ENCODE measurements at regions not wholly inside any gene's neighbourhood (a gene's known extent, or its start where the extent isn't known, plus 50 kb on each side); places are given as distances from the start of the nearest gene placed in this dataset.

DNA sequence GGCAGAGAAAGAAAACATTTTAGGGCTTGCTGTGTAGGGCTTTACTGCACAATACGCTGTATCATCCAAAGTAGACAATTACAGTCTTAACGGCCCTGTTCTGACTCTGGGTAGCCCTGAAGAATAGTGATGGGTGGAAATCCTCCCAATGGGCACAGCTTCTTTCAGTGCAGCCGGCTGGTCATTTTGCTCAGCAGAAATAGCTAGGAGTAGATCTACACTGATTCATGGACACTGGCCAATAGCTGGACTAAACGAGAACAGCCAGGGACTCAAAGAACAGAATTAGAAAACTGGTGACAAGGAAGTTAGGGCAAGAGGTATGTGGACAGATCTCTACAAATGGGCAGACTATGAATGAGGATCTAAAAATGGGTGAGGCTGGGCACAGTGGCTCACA lies 69.3 kb downstream of the IARS1 start:
- DNase-seq (no peak), ATAC-seq (ENCODE audit: poor library complexity) (no peak)
- Mint-ChIP-seq H3K4me3 (no peak overlapping the region), H3K27ac (no peak overlapping the region), H3K9me3 (no peaks in the 10 kb centered on the region), H3K27me3 (no peaks in the 10 kb centered on the region), H3K4me1 (ENCODE audit: low read depth) (no peaks in the 10 kb centered on the region), H3K36me3 (ENCODE audit: low read depth) (peaks cover 77% of the 10 kb centered on the region)
- H3K4me3 ChIP-seq (ENCODE audit: low read length) = no peak overlapping the region
- H3K9me3 ChIP-seq (ENCODE audit: control insufficient read depth in 1 of 2, insufficient read depth in 1 of 2, low read length in 2 of 2) = peaks cover 7 to 17% of the 10 kb centered on the region in 2 experiments
- no peak for TF ChIP-seq CTCF (IDR thresholded peaks at IDR 0.05)
- H3K36me3 ChIP-seq (ENCODE audit: insufficient read depth, low read length) = peaks cover 68% of the 10 kb centered on the region
- H3K4me1 ChIP-seq (ENCODE audit: insufficient read depth, low read length) = no peaks in the 10 kb centered on the region
- POLR2A ChIA-PET = no interaction called here
- no peak overlapping the region for H3K27ac ChIP-seq (ENCODE audit: low read depth in 1 of 2, low read length in 2 of 2)
- CTCF ChIA-PET = no interaction called here
- intact Hi-C loops (cut with DNase I, micrococcal nuclease) = no loop called here
- no peaks in the 10 kb centered on the region for H3K27me3 ChIP-seq (ENCODE audit: control insufficient read depth in 1 of 2, insufficient read depth in 2 of 2, low read length in 2 of 2)

- no peak overlapping the region for H3K4me3 Mint-ChIP-seq
Measured at GRCh38 chr9:92223758-92224157, 69.7 kb downstream of the IARS1 start.

GRCh38 chr9:92208693-92209524 lies 84.6 kb downstream of the IARS1 start:
- Mint-ChIP-seq H3K4me3 (no peak overlapping the region), H3K4me1 (ENCODE audit: low read depth) (no peaks in the 10 kb centered on the region), H3K9me3 (no peaks in the 10 kb centered on the region), H3K27me3 (no peaks in the 10 kb centered on the region), H3K36me3 (ENCODE audit: low read depth) (peaks cover 66% of the 10 kb centered on the region), H3K27ac (no peak overlapping the region)
- no peaks in the 10 kb centered on the region for H3K4me1 ChIP-seq (ENCODE audit: insufficient read depth, low read length)
- H3K27ac ChIP-seq (ENCODE audit: low read depth in 1 of 2, low read length in 2 of 2) = no peak overlapping the region
- no peaks in the 10 kb centered on the region for H3K9me3 ChIP-seq (ENCODE audit: control insufficient read depth in 1 of 2, insufficient read depth in 1 of 2, low read length in 2 of 2)
- TF ChIP-seq CTCF (IDR thresholded peaks at IDR 0.05) = no peak
- ATAC-seq (ENCODE audit: poor library complexity) = no peak
- DNase-seq = no peak
- intact Hi-C loops (cut with DNase I, micrococcal nuclease) = no loop called here
- H3K27me3 ChIP-seq (ENCODE audit: control insufficient read depth in 1 of 2, insufficient read depth in 2 of 2, low read length in 2 of 2) = no peaks in the 10 kb centered on the region
- H3K36me3 ChIP-seq (ENCODE audit: insufficient read depth, low read length) = peaks cover 52% of the 10 kb centered on the region
- ChIA-PET CTCF (no interaction called here), POLR2A (no interaction called here)
- H3K4me3 ChIP-seq (ENCODE audit: low read length) = no peak overlapping the region

More at GRCh38 chr9:92223758-92224157, 69.7 kb downstream of the IARS1 start:
- ATAC-seq (ENCODE audit: poor library complexity) (no peak), DNase-seq (no peak)
- Mint-ChIP-seq H3K27ac (no peak overlapping the region), H3K9me3 (no peaks in the 10 kb centered on the region), H3K27me3 (no peaks in the 10 kb centered on the region), H3K4me1 (ENCODE audit: low read depth) (no peaks in the 10 kb centered on the region), H3K36me3 (ENCODE audit: low read depth) (peaks cover 78% of the 10 kb centered on the region)
- no peak overlapping the region for H3K4me3 ChIP-seq (ENCODE audit: low read length)
- no peaks in the 10 kb centered on the region for H3K27me3 ChIP-seq (ENCODE audit: control insufficient read depth in 1 of 2, insufficient read depth in 2 of 2, low read length in 2 of 2)
- ChIA-PET CTCF (no interaction called here), POLR2A (no interaction called here)
- H3K4me1 ChIP-seq (ENCODE audit: insufficient read depth, low read length) = no peaks in the 10 kb centered on the region
- no peak overlapping the region for H3K27ac ChIP-seq (ENCODE audit: low read depth in 1 of 2, low read length in 2 of 2)
- H3K36me3 ChIP-seq (ENCODE audit: insufficient read depth, low read length) = peaks cover 64% of the 10 kb centered on the region
- intact Hi-C loops (cut with DNase I, micrococcal nuclease) = no loop called here
- peaks cover 6 to 17% of the 10 kb centered on the region in 2 experiments for H3K9me3 ChIP-seq (ENCODE audit: control insufficient read depth in 1 of 2, insufficient read depth in 1 of 2, low read length in 2 of 2)
- TF ChIP-seq CTCF (IDR thresholded peaks at IDR 0.05) = no peak

Data from CD4-positive, alpha-beta T cell (primary cell).